ENCODE measurements at regions not wholly inside any gene's neighbourhood (a gene's known extent, or its start where the extent isn't known, plus 50 kb on each side); places are given as distances from the start of the nearest gene placed in this dataset.
"Not testable (repeated sequence)": the region's sequence is repeated elsewhere in the genome, so short reads cannot be mapped to it uniquely, and the experiment has no call there.

DNA sequence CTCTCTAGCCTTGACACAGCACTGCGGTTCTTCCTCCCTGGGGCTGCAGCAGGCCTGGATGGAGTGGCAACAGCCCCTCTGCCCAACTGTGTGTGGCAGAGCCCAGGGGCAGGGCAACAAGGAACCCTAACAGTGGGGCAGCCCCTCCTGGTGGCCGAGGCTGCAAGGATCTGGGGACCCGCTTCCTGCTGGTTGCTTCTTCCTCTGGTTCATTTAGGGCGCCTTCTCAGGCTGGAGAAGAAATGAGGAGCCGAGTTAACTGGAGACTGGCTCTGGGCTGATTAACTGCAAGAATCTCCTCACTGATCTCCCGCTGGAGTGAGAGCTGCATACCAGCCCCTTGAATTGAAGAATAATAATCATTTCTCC, 80.1 kb upstream of the EMX2 start:
- DNase-seq (ENCODE audit: low spot score in 2 of 2): no peak
- no peak overlapping the region for H3K27ac Mint-ChIP-seq
- H3K9me3 Mint-ChIP-seq: no peaks in the 10 kb centered on the region
- ATAC-seq: no peak
- H3K36me3 Mint-ChIP-seq: no peaks in the 10 kb centered on the region

DNA sequence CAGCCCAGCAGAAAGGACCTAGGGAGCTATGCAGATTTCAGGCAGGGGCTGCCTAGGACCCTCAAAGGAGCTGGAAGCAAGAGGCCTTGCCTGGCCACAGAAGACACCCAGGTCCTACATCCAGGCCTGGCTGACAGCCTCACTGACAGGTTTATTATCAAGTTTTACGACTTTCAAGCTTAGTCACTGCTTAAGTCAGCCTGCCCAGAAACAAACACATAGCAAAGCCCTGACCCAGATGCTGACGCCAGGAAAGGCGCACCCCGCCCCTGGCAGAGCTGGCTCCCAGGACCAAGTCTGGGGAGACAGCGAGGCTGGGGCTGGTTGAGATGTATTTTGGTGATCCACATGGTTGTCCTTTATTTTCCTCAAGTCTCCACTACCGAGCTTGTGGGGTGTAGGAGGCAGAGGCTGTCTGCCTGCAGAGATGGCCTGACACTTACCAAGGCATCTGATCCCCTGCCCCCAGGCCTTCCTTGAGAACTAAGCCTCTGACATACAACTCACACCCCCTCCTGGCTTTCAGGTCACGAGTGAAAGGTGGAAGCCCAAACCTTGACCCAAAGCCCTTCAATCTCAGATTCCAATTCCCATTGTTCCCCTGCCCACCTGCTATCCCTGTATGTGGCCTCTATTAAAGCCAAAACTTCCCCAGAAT, 80.7 kb upstream of the EMX2 start:
- no peaks in the 10 kb centered on the region for H3K9me3 Mint-ChIP-seq
- DNase-seq (ENCODE audit: low spot score in 2 of 2): no peak

DNA sequence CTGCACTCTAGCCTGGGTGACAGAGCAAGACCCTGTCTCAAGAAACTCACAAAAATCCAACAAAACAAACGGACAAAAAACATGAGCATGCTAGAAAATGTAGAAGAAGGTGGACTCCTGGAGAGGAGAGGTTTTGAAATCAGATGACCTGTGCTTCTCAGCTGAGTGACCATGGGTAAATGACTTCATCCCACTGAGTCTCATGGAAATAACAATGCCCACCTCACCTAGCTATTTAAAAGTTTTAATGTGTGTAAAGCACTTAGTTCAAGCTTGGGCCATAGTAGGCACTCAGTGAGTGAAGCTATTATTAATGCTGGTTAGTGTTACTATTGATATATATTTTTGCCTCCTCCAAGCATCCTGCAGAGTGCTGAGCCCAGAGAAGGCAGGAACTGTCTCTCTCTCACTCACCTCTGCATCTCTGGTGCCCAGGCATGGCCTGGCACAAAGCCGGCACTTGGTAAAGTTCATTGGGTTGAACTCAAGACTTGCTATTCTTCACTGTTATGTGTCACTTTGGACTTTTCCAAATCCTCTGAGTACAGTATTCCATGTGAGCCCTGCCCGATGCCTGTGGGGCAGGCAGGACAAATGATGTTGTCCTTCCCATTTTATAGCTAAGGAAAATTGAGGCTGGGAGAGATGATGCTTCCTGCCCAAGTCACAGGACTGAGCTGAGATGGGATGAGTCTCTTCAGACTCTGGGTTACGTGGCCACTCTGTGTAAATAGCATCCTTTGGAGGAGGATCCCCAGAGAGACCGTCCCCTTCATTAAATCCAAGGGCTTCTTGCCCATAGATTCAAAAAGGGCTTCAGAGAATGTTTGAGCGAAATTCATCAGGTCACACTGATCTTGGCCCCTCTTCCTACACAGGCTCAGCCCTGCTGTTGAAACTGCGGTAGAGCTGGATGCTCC, 81.4 kb upstream of the EMX2 start:
- Mint-ChIP-seq H3K27ac (no peak overlapping the region), H3K9me3 (no peaks in the 10 kb centered on the region), H3K36me3 (no peaks in the 10 kb centered on the region)
- no peak for ATAC-seq
- DNase-seq (ENCODE audit: low spot score in 2 of 2): no peak

More for the DNA sequence above, 80.7 kb upstream of the EMX2 start:
- Mint-ChIP-seq H3K36me3 (no peaks in the 10 kb centered on the region), H3K27ac (no peak overlapping the region)
- no peak for ATAC-seq

DNA sequence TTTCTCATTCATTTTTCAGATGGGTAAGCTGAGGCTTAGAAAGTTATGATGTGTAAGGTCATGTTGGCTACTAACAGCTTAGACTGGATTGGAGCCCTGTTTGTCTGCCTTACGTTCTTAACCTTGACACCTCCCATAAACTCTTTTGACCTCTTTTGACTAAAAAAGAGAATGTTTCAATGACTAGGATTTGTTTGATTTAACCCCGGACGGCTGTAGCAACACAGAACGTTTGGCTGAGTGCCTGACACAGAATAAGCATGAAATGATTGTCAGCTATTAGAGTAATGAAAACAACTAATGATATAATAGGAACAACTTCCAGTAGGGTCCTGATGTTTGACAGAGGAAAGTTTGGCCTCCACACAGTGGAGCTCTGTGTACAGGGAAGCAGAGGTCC, 83.3 kb upstream of the PDZD8 start:
- Mint-ChIP-seq H3K27ac (no peak overlapping the region), H3K36me3 (peaks cover 2% of the 10 kb centered on the region in 2 donors), H3K9me3 (peaks cover under 1 to 1% of the 10 kb centered on the region in 2 donors)
- DNase-seq (ENCODE audit: low spot score in 2 of 2) (no peak), ATAC-seq (no peak)

DNA sequence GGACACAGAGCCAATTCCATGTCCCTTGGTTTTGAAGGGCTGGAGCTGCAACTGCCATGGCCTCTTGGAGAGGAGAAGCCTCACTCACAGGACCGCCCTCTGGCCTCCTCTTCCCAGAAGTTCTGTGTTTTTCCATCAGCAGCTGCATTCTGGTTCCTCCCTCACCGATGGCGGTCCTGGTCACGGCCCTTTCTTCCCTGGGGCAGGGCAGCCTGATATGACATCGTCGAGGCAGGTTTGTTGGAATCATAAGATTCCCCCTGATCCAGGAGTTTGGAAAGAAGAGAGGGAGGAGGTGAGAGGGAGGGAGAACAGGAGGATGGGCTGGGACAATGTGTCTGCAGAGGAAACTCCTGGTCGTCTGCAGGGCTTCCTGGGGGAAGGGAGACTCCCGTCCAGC, 82.7 kb upstream of the PDZD8 start:
- Mint-ChIP-seq H3K27ac (no peak overlapping the region), H3K9me3 (peaks cover 7 to 8% of the 10 kb centered on the region in 2 donors), H3K36me3 (peaks cover 8% of the 10 kb centered on the region in 2 donors)
- DNase-seq (ENCODE audit: low spot score in 2 of 2): no peak
- no peak for ATAC-seq

DNA sequence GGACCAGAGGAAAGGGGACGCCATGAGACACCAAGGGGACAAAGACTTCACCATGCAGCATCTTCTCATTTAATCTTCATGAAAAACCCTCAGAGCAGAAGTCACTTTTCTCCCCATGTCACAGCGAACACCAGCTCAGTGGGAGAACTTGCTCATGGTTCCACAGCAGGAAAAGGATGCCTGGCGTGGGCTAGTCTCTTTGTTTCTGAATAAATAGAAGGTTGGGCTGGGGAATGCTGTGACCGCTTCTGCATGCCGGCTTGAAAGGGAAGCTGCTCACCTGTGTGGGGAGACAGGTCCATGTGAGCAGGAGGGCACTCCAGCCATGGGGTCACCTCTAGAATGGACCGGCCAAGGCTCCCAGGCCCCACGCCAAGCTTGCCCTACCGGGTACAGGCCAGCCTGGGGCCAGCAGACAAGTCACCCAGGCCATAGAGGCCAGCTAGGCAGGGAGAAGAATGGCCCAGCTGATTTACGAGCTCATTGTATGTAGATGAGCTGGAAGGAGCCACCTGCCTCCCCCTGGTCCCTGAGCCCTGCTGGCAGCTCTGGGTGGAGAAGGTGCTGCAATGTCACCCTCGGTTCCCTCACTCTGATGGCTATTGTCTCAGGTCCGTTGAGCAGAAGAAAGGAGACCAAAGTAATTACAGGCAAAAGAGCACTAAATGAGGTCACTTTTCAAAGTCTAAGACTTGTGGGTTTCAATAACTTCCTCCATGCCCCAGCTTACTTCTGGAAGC, 82.0 kb upstream of the PDZD8 start:
- peaks cover 11 to 12% of the 10 kb centered on the region in 2 donors for H3K9me3 Mint-ChIP-seq
- DNase-seq (ENCODE audit: low spot score in 2 of 2) (no peak), ATAC-seq (no peak)
- H3K27ac Mint-ChIP-seq: no peak overlapping the region
- peaks cover 13% of the 10 kb centered on the region in 2 donors for H3K36me3 Mint-ChIP-seq

DNA sequence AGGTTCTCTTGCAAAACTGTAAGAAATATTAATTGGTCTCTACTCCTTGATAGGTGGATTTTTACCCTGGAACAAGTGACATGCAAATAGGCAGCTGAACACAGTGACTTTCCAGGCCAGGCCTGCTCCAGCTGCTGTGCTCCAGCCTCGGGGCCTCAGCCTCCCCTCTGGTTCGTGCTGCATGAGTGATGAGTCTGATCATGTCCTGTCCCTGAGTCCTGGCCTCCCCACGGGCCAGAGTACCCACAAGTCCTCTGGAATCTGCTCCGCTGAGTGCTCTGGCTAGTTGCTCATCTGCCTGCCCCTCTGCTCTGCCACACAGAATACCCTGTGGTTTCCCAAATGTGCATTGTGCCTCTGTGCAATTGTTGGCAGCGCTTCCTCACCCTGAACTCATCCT, 80.1 kb upstream of the PDZD8 start:
- no peak overlapping the region for H3K27ac Mint-ChIP-seq
- DNase-seq (ENCODE audit: low spot score in 2 of 2): no peak
- no peak for ATAC-seq
- H3K9me3 Mint-ChIP-seq: peaks cover 11 to 12% of the 10 kb centered on the region in 2 donors
- peaks cover 13% of the 10 kb centered on the region in 2 donors for H3K36me3 Mint-ChIP-seq

DNA sequence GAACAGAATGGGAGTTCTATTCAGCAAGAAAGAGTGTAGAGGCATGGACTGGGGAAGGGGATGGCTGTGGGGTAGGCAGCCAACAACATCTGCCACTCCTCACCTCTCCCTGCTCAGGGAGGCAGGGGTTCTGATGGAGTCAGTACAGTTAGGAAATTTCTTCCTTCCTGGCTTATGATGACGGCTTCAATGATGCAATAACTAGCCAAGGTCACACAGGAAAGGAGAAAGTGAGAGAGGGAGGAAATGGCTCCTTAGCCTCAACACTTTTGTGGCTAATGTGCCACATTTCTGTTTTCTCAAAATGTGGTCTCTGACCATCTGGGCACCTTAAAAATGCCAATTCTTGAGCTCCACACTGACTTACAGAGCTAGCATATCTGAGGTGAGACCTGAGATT, 79.3 kb upstream of the PDZD8 start:
- Mint-ChIP-seq H3K27ac (no peak overlapping the region), H3K9me3 (peaks cover 11 to 16% of the 10 kb centered on the region in 2 donors), H3K36me3 (peaks cover 13% of the 10 kb centered on the region in 2 donors)
- ATAC-seq: no peak
- DNase-seq (ENCODE audit: low spot score in 2 of 2): no peak

DNA sequence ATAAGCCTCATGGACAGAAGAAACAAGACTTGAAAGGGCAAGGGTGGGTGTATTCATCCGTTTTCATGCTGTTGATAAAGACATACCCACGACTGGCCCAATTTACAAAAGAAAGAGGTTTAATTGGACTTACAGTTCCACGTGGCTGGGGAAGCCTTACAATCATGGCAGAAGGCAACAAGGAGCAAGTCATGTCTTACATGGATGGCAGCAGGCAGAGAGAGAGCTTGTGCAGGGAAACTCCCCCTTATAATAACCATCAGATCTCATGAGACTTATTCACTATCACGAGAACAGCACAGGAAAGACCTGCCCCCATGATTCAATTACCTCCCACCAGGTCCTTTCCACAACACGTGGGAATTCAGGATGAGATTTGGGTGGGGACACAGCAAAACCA, 78.2 kb upstream of the PDZD8 start:
- not testable (repeated sequence) for ATAC-seq; H3K27ac Mint-ChIP-seq; DNase-seq (ENCODE audit: low spot score in 2 of 2)
- Mint-ChIP-seq H3K9me3 (peaks cover 11 to 20% of the 10 kb centered on the region in 2 donors), H3K36me3 (peaks cover 13% of the 10 kb centered on the region in 2 donors)

DNA sequence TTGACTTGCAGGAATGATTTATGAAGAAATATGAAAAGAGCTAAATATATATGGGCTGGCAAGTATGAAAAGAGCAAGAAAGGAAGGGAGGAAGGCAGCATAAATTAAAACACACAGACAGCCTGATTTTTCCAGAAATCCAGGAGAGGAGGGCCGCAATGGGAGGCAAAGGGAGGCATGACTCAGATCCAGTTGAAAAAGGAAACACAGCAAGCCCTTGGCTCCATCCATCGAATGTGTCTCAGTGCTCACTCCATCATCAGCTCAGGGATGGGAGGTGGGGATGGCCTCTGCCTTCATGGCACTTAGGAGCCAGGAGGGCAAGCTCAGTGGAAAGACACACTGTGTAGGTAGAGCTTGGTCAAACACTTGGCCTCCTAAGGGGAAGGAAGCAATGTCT, 75.7 kb upstream of the PDZD8 start:
- DNase-seq (ENCODE audit: low spot score in 2 of 2) (no peak), ATAC-seq (no peak)
- peaks cover 29 to 30% of the 10 kb centered on the region in 2 donors for H3K36me3 Mint-ChIP-seq
- no peak overlapping the region for H3K27ac Mint-ChIP-seq
- peaks cover 27 to 30% of the 10 kb centered on the region in 2 donors for H3K9me3 Mint-ChIP-seq

DNA sequence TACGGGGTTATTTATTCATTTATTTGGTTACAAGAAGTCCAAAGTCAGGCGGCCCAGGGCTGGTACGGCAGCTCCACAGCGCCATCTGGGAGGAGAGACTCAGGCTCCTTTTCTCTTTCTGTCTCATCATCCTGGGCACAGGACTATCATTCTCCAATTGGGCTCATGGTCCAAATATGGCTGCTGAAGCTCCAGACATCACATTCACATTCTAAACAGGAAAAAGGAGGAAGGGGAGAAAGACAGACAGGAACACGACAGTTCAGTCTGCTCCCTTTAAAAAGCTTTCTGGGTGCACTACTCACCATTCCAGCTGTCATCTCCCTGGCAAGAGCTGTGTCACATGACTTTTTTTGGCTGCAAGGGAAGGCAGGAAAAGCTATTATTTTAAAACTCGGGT, 74.4 kb upstream of the PDZD8 start:
- peaks cover 40 to 41% of the 10 kb centered on the region in 2 donors for H3K36me3 Mint-ChIP-seq
- no peak overlapping the region for H3K27ac Mint-ChIP-seq
- H3K9me3 Mint-ChIP-seq: peaks cover 34 to 42% of the 10 kb centered on the region in 2 donors
- no peak for DNase-seq (ENCODE audit: low spot score in 2 of 2)
- no peak for ATAC-seq

DNA sequence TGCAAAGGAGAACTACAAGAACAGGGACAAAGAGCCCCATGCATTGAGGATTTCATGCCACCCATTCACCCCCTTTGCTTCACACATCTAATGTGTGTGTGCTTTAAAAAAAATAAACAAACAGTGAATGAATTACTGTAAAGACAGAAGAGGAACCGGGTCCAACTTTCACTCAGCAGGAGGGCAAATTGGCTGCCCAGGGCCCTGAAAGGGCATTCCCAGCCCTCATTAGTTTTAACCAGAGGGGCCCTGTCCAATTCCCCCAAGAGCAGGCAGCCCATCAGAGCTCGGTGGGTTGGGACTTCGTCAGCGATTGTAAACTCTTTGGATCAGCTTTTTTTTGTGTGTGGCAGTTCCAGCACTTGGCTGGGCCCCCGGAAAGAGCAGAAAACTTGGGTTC, 73.6 kb upstream of the PDZD8 start:
- DNase-seq (ENCODE audit: low spot score in 2 of 2): no peak
- Mint-ChIP-seq H3K9me3 (peaks cover 36 to 46% of the 10 kb centered on the region in 2 donors), H3K36me3 (peaks cover 41 to 42% of the 10 kb centered on the region in 2 donors), H3K27ac (no peak overlapping the region)
- no peak for ATAC-seq

DNA sequence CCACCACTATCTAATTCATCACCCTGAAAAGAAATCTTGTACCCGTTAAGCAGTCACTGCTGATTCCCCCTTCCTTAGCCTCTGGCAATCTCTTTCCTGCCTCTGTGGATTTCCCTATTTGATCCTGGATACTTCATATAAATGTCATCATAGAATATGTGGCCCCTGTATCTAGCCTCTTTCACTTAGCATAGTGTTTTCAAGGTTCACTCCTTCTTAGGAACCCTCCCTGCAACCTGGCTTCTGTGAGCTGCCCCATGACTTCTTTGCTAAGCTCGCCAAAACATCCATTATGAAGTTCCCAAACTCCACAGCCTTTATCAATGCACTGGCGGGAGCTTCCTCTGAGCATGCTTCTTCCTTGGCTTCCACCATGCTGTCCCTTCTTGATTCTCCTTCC, 70.8 kb upstream of the PDZD8 start:
- DNase-seq (ENCODE audit: low spot score in 2 of 2) (no peak), ATAC-seq (no peak)
- no peak overlapping the region for H3K27ac Mint-ChIP-seq
- peaks cover 28 to 29% of the 10 kb centered on the region in 2 donors for H3K36me3 Mint-ChIP-seq
- H3K9me3 Mint-ChIP-seq: peaks cover 27 to 36% of the 10 kb centered on the region in 2 donors

DNA sequence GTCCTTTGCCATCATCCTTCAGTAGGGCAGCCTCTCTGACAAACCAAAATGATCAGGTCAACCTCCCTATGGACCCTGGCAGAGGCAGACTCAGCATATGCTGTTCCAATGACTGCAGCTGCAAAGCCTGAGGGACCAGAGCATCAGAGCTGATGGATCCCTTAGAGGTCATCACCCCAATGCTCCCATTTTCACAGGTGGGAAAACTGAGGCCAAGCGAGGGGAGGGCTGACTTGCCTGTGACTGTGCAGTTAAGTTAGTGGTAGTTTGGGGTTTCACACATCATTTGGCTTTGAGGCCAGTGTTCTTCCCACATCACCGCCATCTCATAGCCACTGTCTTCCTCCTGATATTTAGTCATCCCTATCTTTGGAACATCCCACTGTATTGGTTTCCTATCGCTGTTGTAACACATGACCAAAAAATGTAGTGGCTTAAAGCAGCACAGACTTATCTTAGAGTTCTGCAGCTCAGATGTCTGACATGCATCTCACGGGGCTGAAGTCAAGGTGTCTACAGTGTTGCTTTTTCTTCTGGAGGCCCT, 69.3 kb upstream of the PDZD8 start:
- Mint-ChIP-seq H3K36me3 (peaks cover 28 to 29% of the 10 kb centered on the region in 2 donors), H3K9me3 (peaks cover 27 to 33% of the 10 kb centered on the region in 2 donors), H3K27ac (no peak overlapping the region)
- no peak for DNase-seq (ENCODE audit: low spot score in 2 of 2)
- no peak for ATAC-seq

DNA sequence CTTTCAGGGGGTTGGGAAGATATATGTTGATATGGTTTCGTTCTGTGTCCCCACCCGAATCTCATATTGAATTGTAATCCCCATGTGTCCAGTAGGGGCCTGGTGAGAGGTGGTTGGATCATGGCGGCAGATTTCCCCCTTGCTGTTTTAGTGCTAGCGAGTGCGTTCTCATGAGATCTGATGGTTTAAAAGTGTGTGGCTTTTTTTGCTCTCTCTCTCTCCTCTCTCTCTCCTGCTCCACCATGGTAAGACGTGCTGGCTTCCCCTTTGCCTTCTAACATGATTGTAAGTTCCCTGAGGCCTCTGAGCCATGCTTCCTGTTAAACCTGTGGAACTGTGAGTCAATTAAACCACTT, 68.4 kb upstream of the PDZD8 start:
- H3K36me3 Mint-ChIP-seq: peaks cover 28 to 29% of the 10 kb centered on the region in 2 donors
- H3K9me3 Mint-ChIP-seq: peaks cover 27 to 30% of the 10 kb centered on the region in 2 donors
- DNase-seq (ENCODE audit: low spot score in 2 of 2) (no peak), ATAC-seq (no peak)
- H3K27ac Mint-ChIP-seq: no peak overlapping the region

DNA sequence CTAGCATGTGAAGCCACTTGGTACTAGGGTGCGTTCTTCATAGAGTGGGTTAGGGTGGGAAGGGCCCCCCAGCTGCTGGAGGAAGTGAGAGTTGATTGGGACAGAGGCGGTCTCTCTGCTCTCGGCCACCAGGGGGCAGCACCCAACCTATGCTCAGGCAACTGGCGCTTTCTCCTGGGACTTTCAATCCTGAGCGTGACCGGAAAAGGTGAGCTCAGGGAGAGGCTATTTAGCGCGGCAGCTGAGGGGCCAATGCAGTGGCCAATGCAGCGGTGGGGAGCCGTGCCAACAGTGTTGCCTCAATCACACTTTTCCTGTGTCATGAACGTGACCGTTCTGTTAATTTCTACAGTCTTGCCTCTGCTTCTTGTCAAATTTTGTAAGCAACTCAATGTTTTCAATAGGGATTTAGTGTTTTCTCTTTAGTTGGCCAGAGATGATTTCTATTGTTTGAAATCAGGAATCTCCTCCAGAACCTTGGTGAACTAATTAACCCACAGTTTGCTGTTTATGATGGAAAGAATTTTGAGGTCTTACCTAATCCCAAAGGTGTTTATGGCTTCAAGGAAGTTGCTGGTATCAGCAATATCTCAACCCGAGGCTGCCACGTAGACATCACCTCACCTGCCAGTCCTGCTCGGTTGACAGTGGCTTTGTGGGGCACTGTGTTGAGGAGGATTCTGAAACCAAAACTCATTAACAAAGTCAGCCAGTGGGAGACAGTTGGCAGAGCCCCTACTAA, 67.9 kb upstream of the PDZD8 start:
- peaks cover 28 to 29% of the 10 kb centered on the region in 2 donors for H3K36me3 Mint-ChIP-seq
- ATAC-seq: peak in 1 of 2 donors; percentile 72
- H3K27ac Mint-ChIP-seq: no peak overlapping the region

More for the DNA sequence above, 67.9 kb upstream of the PDZD8 start:
- peaks cover 27 to 28% of the 10 kb centered on the region in 2 donors for H3K9me3 Mint-ChIP-seq
- peak; percentile 31 to 58 for DNase-seq (ENCODE audit: low spot score in 2 of 2)
